ENCODE measurements at regions not wholly inside any gene's neighbourhood (a gene's known extent, or its start where the extent isn't known, plus 50 kb on each side); places are given as distances from the start of the nearest gene placed in this dataset.

GRCh38 chr13:76596216-76596615 lies 290.0 kb downstream of the KCTD12 start (continued):
- no peak for TF ChIP-seq REST (IDR thresholded peaks at IDR 0.05)
- TF ChIP-seq MAX (IDR thresholded peaks at IDR 0.05) = no peak

GRCh38 chr13:76594435-76594834 lies 291.8 kb downstream of the KCTD12 start:
- H3K9me3 ChIP-seq (ENCODE audit: control insufficient read depth in 4 of 4, low read length in 3 of 4) = no peaks in the 10 kb centered on the region
- H3K36me3 ChIP-seq (ENCODE audit: control insufficient read depth in 4 of 4, insufficient read depth in 3 of 4, low read depth in 1 of 4, low read length in 3 of 4) = no peaks in the 10 kb centered on the region
- DNase-seq (ENCODE audit: low spot score) = no peak
- H3K27me3 ChIP-seq (ENCODE audit: control insufficient read depth in 4 of 4, insufficient read depth in 4 of 4, low read length in 3 of 4) = peaks cover 0 to 3% (median 0%) of the 10 kb centered on the region in 4 donors
- no peak for TF ChIP-seq JUND (IDR thresholded peaks at IDR 0.05)
- TF ChIP-seq REST (IDR thresholded peaks at IDR 0.05) = no peak
- TF ChIP-seq ZBTB33 (IDR thresholded peaks at IDR 0.05) = no peak
- no peak for TF ChIP-seq GABPA (IDR thresholded peaks at IDR 0.05 in 1 of 2, conservative IDR thresholded peaks at IDR 0.05 in 1 of 2)
- no peak for TF ChIP-seq HNF4A (conservative IDR thresholded peaks at IDR 0.05)
- TF ChIP-seq FOXA2 (IDR thresholded peaks at IDR 0.05) = no peak
- no peak for TF ChIP-seq HNF4G (IDR thresholded peaks at IDR 0.05)
- no peak for TF ChIP-seq RXRA (IDR thresholded peaks at IDR 0.05)
- TF ChIP-seq ATF3 (IDR thresholded peaks at IDR 0.05) = no peak
- TF ChIP-seq RAD21 (IDR thresholded peaks at IDR 0.05) = no peak
- no peak for TF ChIP-seq CTCF (IDR thresholded peaks at IDR 0.05; ENCODE audit: low read depth, low read length, missing input control)
- no peak for TF ChIP-seq YY1 (IDR thresholded peaks at IDR 0.05)
- no peak overlapping the region for H3K4me3 ChIP-seq (ENCODE audit: low read depth in 1 of 3, low read length in 3 of 3)
- 40% methylated on average over 1 of the region's 1 CpG for WGBS
- H3K9ac ChIP-seq (ENCODE audit: low read depth in 1 of 2, low read length in 2 of 2) = no peak overlapping the region
- no peak overlapping the region for H3K27ac ChIP-seq (ENCODE audit: low read depth in 1 of 2, low read length in 2 of 2)
- H3K4me1 ChIP-seq (ENCODE audit: control insufficient read depth in 4 of 4, insufficient read depth in 4 of 4, low read length in 3 of 4) = no peaks in the 10 kb centered on the region

Measured in liver (tissue), 8 donors.